HFF-Myc (cell line): ENCODE measurements at regions not wholly inside any gene's neighbourhood (a gene's known extent, or its start where the extent isn't known, plus 50 kb on each side); places are given as distances from the start of the nearest gene placed in this dataset.

ENCODE experiments used
- DNase-seq: peaks from one replicate; pipeline ENCODE4 v3.0.0-alpha.2; 2011; ENCODE audit warnings: low read depth; ENCODE audit errors: extremely low read depth
- H3K4me3 ChIP-seq: replicated peaks from 2 replicates; pipeline ENCODE4 v1.5.1; 2011; ENCODE audit warnings: low read depth, mild to moderate bottlenecking, control low read depth, low read length
- CTCF ChIP-seq: IDR thresholded peaks from 2 replicates; pipeline ENCODE4 v1.5.1; 2012; ENCODE audit warnings: mild to moderate bottlenecking, low read depth, low read length, control low read depth; ENCODE audit errors: missing control alignments

GRCh38 chr20:23198815-23199214, 112.7 kb upstream of the CD93 start:
- no peak overlapping the region for H3K4me3 ChIP-seq
- TF ChIP-seq CTCF, result no peak
- no peak for DNase-seq

- no peak for TF ChIP-seq CTCF
- no peak overlapping the region for H3K4me3 ChIP-seq
- no peak for DNase-seq
These were observed 111.7 kb upstream of the CD93 start for GRCh38 chr20:23197836-23198235.

DNA sequence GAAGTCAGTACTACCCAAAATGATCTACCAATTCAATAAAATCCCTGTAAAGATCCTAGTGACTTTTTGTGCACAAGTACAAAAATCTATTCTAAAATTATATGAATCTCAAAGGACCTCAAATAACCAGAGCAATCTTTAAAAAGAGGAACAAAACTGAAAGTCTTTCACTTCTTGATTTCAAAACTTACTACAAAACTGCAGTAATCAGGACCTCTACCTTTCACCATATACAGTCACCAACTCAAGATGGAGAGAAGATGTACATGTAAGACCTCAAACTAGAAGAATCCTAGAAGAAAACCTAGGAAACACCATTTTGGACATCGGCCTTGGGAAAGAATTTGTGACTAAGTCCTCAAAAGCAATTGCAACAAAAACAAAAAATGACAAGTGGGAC, 109.5 kb upstream of the CD93 start:
- no peak for DNase-seq
- no peak overlapping the region for H3K4me3 ChIP-seq
- no peak for TF ChIP-seq CTCF

- TF ChIP-seq CTCF, result no peak
- DNase-seq, result no peak
- H3K4me3 ChIP-seq, result no peak overlapping the region
These were observed 107.8 kb upstream of the CD93 start for GRCh38 chr20:23193801-23194384.

DNA sequence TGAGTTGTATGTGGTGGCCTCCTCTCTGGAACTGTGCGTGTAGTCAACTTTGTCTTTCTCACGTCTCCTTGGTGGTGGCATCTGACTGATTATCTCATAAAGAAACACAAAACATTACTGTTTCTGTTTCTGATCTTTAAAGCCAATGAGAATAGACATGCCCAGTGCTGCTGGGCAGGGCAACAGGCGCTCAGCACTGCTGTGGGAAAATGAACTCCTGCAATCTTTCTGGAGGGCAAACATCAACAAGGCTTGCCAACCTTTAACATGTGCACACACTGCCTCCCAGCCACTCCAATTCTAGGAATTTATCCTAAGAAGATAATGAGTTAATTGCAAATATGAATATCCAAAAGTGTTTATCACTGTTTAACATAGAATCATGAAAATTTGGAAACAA, 106.3 kb upstream of the CD93 start:
- no peak overlapping the region for H3K4me3 ChIP-seq
- no peak for DNase-seq
- no peak for TF ChIP-seq CTCF

- TF ChIP-seq CTCF, result no peak
- no peak overlapping the region for H3K4me3 ChIP-seq
- DNase-seq, result no peak
These were observed 104.4 kb upstream of the CD93 start for GRCh38 chr20:23190557-23190956.

- DNase-seq, result no peak
- TF ChIP-seq CTCF, result no peak
- no peak overlapping the region for H3K4me3 ChIP-seq
These were observed 103.7 kb upstream of the CD93 start for GRCh38 chr20:23189854-23190253.
